GM18502 (cell line): ENCODE measurements at regions not wholly inside any gene's neighbourhood (a gene's known extent, or its start where the extent isn't known, plus 50 kb on each side); places are given as distances from the start of the nearest gene placed in this dataset.

Source experiments
- ATAC-seq: cut with Tn5 transposase; IDR thresholded peaks from one replicate; pipeline ENCODE4 v1.9.1; 2021; ENCODE audit warnings: mild to moderate bottlenecking; ENCODE audit not compliant: unreplicated experiment, poor library complexity

GRCh38 chr13:40175639-40176038 lies 490.8 kb downstream of the FOXO1 start:
- no peak for ATAC-seq

- ATAC-seq: no peak
Measured at GRCh38 chr13:40176242-40176641, 490.2 kb downstream of the FOXO1 start.

GRCh38 chr13:40178130-40178529 lies 488.3 kb downstream of the FOXO1 start:
- ATAC-seq: no peak

GRCh38 chr13:40179445-40180281 lies 486.8 kb downstream of the FOXO1 start:
- ATAC-seq: no peak

- ATAC-seq: no peak
Measured at GRCh38 chr13:40180776-40181175, 485.7 kb downstream of the FOXO1 start.

GRCh38 chr13:40181203-40181845 lies 485.1 kb downstream of the FOXO1 start:
- no peak for ATAC-seq

GRCh38 chr13:40182591-40182990 lies 483.9 kb downstream of the FOXO1 start:
- ATAC-seq: no peak

- ATAC-seq: no peak
Measured at GRCh38 chr13:40185414-40185813, 481.0 kb downstream of the FOXO1 start.

- ATAC-seq: no peak
Measured at GRCh38 chr13:40186041-40186440, 480.4 kb downstream of the FOXO1 start.

- ATAC-seq: no peak
Measured at GRCh38 chr13:40186626-40187323, 479.7 kb downstream of the FOXO1 start.

- ATAC-seq: no peak
Measured at GRCh38 chr13:40187324-40187795, 479.1 kb downstream of the FOXO1 start.

- no peak for ATAC-seq
Measured at GRCh38 chr13:40187841-40188591, 478.4 kb downstream of the FOXO1 start.

- no peak for ATAC-seq
Measured at GRCh38 chr13:40189426-40189825, 477.0 kb downstream of the FOXO1 start.

GRCh38 chr13:40189898-40190630 lies 476.4 kb downstream of the FOXO1 start:
- ATAC-seq: no peak

GRCh38 chr13:40190641-40191100 lies 475.8 kb downstream of the FOXO1 start:
- no peak for ATAC-seq

- ATAC-seq: no peak
Measured at GRCh38 chr13:40191186-40191980, 475.1 kb downstream of the FOXO1 start.

GRCh38 chr13:40192452-40192851 lies 474.0 kb downstream of the FOXO1 start:
- ATAC-seq: no peak

- ATAC-seq: no peak
Measured at GRCh38 chr13:40192858-40193257, 473.6 kb downstream of the FOXO1 start.
